ENCODE measurements at regions not wholly inside any gene's neighbourhood (a gene's known extent, or its start where the extent isn't known, plus 50 kb on each side); places are given as distances from the start of the nearest gene placed in this dataset.

GRCh38 chr14:94682061-94682516, 69.9 kb downstream of the SERPINA3 start:
- no peak for DNase-seq

- no peak for DNase-seq
These were observed 69.3 kb downstream of the SERPINA3 start for GRCh38 chr14:94681300-94682060.

GRCh38 chr14:94680862-94681288, 68.7 kb downstream of the SERPINA3 start:
- no peak for DNase-seq

- DNase-seq = no peak
These were observed 68.0 kb downstream of the SERPINA3 start for GRCh38 chr14:94679937-94680861.

DNA sequence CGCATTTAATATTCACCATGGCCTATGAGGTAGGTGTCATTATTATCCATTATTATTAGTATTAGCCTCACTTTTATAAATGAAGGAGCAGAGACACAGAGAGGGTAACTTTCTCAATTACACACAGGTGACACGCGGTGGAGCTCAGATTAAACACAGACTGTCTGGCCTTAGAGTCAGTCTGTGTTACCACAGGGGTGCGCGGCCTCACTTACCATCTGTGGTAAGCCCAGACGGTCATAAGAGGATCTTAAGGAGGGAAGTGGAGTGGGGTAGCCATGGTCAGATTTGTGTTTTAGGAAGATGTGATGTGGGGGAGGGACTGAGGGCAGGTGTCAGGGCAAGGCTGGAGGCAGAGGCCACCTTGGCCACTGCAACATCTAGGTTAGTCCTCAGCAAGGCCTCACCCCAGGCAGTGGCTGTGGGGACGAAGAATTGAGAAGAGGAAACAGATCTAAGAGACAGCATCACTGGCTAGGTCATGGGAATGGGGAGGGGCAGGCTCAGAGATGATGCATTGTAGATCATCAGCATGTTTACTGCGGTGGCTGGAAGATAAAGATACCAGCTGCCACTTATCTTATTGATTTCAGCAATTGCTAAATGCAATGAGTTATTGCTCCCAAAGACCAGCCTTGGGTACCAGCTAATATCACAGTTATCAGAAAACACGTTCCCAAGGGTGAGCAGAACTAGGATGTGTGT, 67.1 kb downstream of the SERPINA3 start:
- DNase-seq = no peak

- no peak for DNase-seq
These were observed 65.6 kb downstream of the SERPINA3 start for GRCh38 chr14:94677747-94678146.

- no peak for DNase-seq
These were observed 65.0 kb downstream of the SERPINA3 start for GRCh38 chr14:94677213-94677612.

- DNase-seq = no peak
These were observed 64.4 kb downstream of the SERPINA3 start for GRCh38 chr14:94676495-94677185.

DNA sequence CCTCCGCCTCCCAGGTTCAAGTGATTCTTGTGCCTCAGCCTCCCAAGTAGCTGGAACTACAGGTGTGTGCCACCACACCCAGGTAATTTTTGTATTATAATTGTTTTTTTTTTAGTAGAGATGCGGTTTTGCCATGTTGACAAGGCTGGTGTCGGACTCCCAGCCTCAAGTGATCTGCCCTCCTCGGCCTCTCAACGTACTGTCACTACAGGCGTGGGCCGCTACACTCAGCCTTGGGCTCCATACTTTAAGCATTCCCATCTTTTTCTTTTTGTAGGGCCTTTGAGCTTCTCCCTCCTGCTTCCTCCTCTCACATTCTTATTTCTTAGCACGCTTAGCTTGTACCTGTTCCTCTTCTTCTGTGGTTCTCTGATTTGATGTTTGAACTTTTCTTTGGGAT, 62.8 kb downstream of the SERPINA3 start:
- DNase-seq = no peak

GRCh38 chr14:94673781-94674231, 61.6 kb downstream of the SERPINA3 start:
- DNase-seq = no peak
